ENCODE measurements at regions not wholly inside any gene's neighbourhood (a gene's known extent, or its start where the extent isn't known, plus 50 kb on each side); places are given as distances from the start of the nearest gene placed in this dataset.

DNA sequence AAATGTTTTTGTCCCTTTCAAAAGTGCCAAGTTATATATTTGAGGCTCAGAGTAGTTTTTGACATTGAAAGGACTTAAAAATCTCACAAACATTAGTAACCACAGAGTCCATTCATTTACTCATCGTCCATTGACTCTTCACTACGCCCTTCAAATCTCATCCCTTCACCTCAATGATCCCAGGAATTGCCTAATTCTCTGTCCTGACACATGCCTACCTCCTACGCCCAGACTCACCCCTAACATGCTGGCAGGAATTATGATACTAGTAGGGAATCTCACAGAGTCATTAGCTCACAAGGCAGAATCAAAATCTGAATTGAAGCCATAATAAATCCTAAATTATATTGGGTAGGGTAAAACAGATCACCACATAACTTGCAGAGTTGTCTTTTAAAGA, 410.1 kb downstream of the RAP2B start:
- DNase-seq, result no peak
- TF ChIP-seq GATA1 (IDR thresholded peaks at IDR 0.05; ENCODE audit: low read depth, low read length) (no peak), POLR2A (IDR thresholded peaks at IDR 0.05; ENCODE audit: low read length) (no peak)

GRCh38 chr3:153572654-153573053, 410.6 kb downstream of the RAP2B start:
- no peak for TF ChIP-seq POLR2A (IDR thresholded peaks at IDR 0.05; ENCODE audit: low read length)
- no peak for TF ChIP-seq GATA1 (IDR thresholded peaks at IDR 0.05; ENCODE audit: low read depth, low read length)
- DNase-seq, result no peak

DNA sequence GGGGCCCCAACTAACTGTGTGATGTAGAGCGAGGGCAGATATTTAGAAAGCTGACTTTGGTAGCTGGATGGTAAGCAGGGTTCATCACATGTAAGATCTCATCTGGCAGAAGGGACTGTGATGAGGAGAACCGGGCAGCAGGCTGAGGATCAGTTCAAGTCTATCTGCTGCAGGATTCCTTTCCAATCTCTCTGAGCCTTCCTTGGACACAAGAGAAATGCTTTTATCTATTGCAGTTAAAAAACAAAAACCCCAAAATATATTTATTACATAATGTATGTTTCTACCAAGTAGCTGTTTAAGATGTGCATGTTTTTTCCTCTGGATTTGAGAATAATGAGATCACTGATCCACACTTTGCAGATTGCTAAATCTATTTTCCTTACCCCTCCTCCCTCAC, 411.5 kb downstream of the RAP2B start:
- no peak for TF ChIP-seq POLR2A (IDR thresholded peaks at IDR 0.05; ENCODE audit: low read length)
- TF ChIP-seq GATA1 (IDR thresholded peaks at IDR 0.05; ENCODE audit: low read depth, low read length), result no peak
- DNase-seq, result no peak

GRCh38 chr3:153574445-153574844, 412.4 kb downstream of the RAP2B start:
- no peak for TF ChIP-seq GATA1 (IDR thresholded peaks at IDR 0.05; ENCODE audit: low read depth, low read length)
- TF ChIP-seq POLR2A (IDR thresholded peaks at IDR 0.05; ENCODE audit: low read length), result no peak
- DNase-seq, result no peak

DNA sequence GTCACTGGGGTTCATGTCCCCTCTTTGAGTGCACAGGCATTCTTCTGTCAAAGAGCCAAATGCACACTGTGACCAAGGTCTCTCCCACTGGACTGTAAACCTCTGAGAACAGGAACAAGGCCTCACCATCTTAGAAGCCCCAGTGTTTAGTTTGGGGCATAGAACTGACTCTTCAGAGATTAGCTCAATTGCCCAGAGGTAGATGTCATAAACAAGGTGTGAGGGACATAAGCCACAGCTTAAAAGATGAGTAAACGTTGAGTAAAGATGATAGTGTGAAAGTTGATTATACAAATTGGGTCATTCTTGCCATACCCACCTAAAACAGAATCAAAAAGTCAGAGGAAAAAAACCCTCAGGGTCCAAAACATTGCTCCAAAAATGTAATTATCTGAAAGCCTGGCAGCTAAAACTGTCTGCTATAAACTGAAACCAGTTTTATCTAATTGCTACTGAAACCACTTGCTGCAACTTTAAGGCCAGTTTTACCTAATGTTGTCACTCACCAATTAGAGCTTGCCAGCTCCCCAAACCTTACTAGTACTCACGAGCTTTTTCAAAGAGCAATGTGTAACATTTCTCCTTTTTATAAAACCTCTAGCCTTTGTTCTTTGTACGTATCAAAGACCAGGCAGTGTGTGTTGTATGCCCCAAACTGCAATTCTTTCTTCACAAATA, 415.2 kb downstream of the RAP2B start:
- no peak for TF ChIP-seq GATA1 (IDR thresholded peaks at IDR 0.05; ENCODE audit: low read depth, low read length)
- TF ChIP-seq POLR2A (IDR thresholded peaks at IDR 0.05; ENCODE audit: low read length), result no peak
- no peak for DNase-seq

DNA sequence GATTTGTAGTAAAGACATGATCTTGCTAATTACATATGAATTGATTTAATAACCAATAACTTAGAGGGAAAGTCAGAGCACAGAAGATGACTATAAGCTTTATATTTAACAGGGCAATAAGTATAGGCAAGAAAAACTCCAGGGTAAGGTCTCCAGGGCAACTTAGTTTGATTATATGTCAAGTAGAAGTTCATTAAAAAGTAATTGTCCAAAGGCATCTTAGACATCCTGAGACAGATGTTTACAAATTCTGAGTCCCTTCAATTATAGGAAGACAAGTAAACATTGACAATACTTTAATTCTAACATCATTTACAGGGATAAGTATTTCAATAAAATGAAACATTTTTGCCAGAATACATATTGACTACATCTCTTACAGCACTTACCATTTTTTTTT, 416.0 kb downstream of the RAP2B start:
- DNase-seq, result no peak
- no peak for TF ChIP-seq POLR2A (IDR thresholded peaks at IDR 0.05; ENCODE audit: low read length)
- TF ChIP-seq GATA1 (IDR thresholded peaks at IDR 0.05; ENCODE audit: low read depth, low read length), result no peak

GRCh38 chr3:153590051-153590450, 428.0 kb downstream of the RAP2B start:
- DNase-seq, result no peak
- TF ChIP-seq GATA1 (IDR thresholded peaks at IDR 0.05; ENCODE audit: low read depth, low read length), result no peak
- TF ChIP-seq POLR2A (IDR thresholded peaks at IDR 0.05; ENCODE audit: low read length), result no peak

GRCh38 chr3:153591561-153592245, 429.7 kb downstream of the RAP2B start:
- TF ChIP-seq POLR2A (IDR thresholded peaks at IDR 0.05; ENCODE audit: low read length) (no peak), GATA1 (IDR thresholded peaks at IDR 0.05; ENCODE audit: low read depth, low read length) (no peak)
- DNase-seq, result no peak

GRCh38 chr3:153595186-153595815, 433.3 kb downstream of the RAP2B start:
- TF ChIP-seq POLR2A (IDR thresholded peaks at IDR 0.05; ENCODE audit: low read length), result no peak
- no peak for TF ChIP-seq GATA1 (IDR thresholded peaks at IDR 0.05; ENCODE audit: low read depth, low read length)
- DNase-seq, result peak; percentile 2 to 17

- no peak for DNase-seq
- TF ChIP-seq GATA1 (IDR thresholded peaks at IDR 0.05; ENCODE audit: low read depth, low read length), result no peak
- no peak for TF ChIP-seq POLR2A (IDR thresholded peaks at IDR 0.05; ENCODE audit: low read length)
Measured at GRCh38 chr3:153596401-153596800, 434.4 kb downstream of the RAP2B start.

- DNase-seq, result no peak
- no peak for TF ChIP-seq GATA1 (IDR thresholded peaks at IDR 0.05; ENCODE audit: low read depth, low read length)
- TF ChIP-seq POLR2A (IDR thresholded peaks at IDR 0.05; ENCODE audit: low read length), result no peak
Measured at GRCh38 chr3:153599685-153600084, 437.7 kb downstream of the RAP2B start.

DNA sequence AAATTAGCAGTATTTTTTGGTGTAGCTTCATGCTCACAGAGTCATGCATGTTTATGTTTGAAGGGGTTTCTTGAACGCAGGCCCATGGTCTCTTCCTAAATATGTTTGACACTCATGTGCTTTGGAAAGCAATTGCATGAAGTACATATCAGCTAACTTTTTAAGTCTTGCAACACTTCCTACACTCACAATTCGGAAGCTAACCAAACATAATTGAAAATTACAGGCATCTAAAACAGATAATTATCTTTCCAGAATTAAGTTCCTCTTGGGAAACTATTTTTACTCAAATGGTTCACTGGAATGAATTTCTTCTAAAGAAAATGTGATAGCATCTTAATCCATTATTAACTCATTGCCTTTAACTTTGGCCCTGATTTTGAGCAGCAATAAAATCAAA, 438.9 kb downstream of the RAP2B start:
- TF ChIP-seq GATA1 (IDR thresholded peaks at IDR 0.05; ENCODE audit: low read depth, low read length) (no peak), POLR2A (IDR thresholded peaks at IDR 0.05; ENCODE audit: low read length) (no peak)
- DNase-seq, result no peak

- TF ChIP-seq GATA1 (IDR thresholded peaks at IDR 0.05; ENCODE audit: low read depth, low read length) (no peak), POLR2A (IDR thresholded peaks at IDR 0.05; ENCODE audit: low read length) (no peak)
- no peak for DNase-seq
Measured at GRCh38 chr3:153601374-153601853, 439.4 kb downstream of the RAP2B start.

- DNase-seq, result no peak
- no peak for TF ChIP-seq POLR2A (IDR thresholded peaks at IDR 0.05; ENCODE audit: low read length)
- no peak for TF ChIP-seq GATA1 (IDR thresholded peaks at IDR 0.05; ENCODE audit: low read depth, low read length)
Measured at GRCh38 chr3:153602801-153603200, 440.8 kb downstream of the RAP2B start.
